ENCODE measurements at regions not wholly inside any gene's neighbourhood (a gene's known extent, or its start where the extent isn't known, plus 50 kb on each side); places are given as distances from the start of the nearest gene placed in this dataset.

- no peak for TF ChIP-seq CTCF (IDR thresholded peaks at IDR 0.05 in 8 of 11, conservative IDR thresholded peaks at IDR 0.05 in 3 of 11)
- TF ChIP-seq POLR2A (IDR thresholded peaks at IDR 0.05) = no peak
Observed at GRCh38 chr7:106372595-106373318, 88.0 kb upstream of the NAMPT start.

All from spleen (tissue), 7 donors.